ENCODE measurements at regions not wholly inside any gene's neighbourhood (a gene's known extent, or its start where the extent isn't known, plus 50 kb on each side); places are given as distances from the start of the nearest gene placed in this dataset.

DNA sequence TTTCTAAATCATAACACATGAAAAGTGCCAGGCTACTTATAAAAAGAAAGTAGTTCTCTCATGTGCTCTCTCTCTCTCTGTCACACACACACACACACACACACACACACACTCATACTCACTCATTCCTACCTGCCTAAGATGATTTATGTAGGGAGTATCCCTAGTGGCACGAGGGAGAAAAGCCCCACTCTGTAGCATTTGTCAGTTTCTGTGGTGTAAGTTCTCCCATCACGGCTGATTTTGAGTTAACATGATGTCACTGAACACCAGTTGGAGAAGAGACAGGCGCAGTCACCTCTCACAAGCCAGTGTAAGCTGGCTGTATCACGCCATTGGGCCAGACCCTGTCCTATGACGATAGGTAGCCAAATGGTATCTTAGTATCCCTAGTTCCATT is 395.4 kb downstream of the SFMBT2 start (continued):
- TF ChIP-seq, protein P1, sequence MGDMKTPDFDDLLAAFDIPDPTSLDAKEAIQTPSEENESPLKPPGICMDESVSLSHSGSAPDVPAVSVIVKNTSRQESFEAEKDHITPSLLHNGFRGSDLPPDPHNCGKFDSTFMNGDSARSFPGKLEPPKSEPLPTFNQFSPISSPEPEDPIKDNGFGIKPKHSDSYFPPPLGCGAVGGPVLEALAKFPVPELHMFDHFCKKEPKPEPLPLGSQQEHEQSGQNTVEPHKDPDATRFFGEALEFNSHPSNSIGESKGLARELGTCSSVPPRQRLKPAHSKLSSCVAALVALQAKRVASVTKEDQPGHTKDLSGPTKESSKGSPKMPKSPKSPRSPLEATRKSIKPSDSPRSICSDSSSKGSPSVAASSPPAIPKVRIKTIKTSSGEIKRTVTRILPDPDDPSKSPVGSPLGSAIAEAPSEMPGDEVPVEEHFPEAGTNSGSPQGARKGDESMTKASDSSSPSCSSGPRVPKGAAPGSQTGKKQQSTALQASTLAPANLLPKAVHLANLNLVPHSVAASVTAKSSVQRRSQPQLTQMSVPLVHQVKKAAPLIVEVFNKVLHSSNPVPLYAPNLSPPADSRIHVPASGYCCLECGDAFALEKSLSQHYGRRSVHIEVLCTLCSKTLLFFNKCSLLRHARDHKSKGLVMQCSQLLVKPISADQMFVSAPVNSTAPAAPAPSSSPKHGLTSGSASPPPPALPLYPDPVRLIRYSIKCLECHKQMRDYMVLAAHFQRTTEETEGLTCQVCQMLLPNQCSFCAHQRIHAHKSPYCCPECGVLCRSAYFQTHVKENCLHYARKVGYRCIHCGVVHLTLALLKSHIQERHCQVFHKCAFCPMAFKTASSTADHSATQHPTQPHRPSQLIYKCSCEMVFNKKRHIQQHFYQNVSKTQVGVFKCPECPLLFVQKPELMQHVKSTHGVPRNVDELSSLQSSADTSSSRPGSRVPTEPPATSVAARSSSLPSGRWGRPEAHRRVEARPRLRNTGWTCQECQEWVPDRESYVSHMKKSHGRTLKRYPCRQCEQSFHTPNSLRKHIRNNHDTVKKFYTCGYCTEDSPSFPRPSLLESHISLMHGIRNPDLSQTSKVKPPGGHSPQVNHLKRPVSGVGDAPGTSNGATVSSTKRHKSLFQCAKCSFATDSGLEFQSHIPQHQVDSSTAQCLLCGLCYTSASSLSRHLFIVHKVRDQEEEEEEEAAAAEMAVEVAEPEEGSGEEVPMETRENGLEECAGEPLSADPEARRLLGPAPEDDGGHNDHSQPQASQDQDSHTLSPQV (IDR thresholded peaks at IDR 0.05), result 0 out of 2 replicates have a peak, but pooled peaks have one; percentile 40
- TF ChIP-seq DNMT1 (IDR thresholded peaks at IDR 0.05) (no peak), CBX3 (IDR thresholded peaks at IDR 0.05; ENCODE audit: borderline replicate concordance in 1 of 2, low read length in 2 of 2) (0 out of 3 replicates have a peak, but pooled peaks of 1 of the 2 experiments have one; percentile 51), NEUROD1 (IDR thresholded peaks at IDR 0.05; ENCODE audit: borderline replicate concordance, low read depth, low read length, partially characterized antibody) (no peak), KDM1A (IDR thresholded peaks at IDR 0.05) (peak; percentile 18 to 51; a peak in 3 of 4 replicates), ATF7 (IDR thresholded peaks at IDR 0.05) (peak; percentile 79; the same call in 1 of the 2 replicates), ZNF311 (CRISPR knock-in tag; IDR thresholded peaks at IDR 0.05) (no peak), POLR2G (IDR thresholded peaks at IDR 0.05; ENCODE audit: low read depth, low read length) (no peak), ARID2 (IDR thresholded peaks at IDR 0.05) (0 out of 2 replicates have a peak, but pooled peaks have one; percentile 8), TEAD4 (IDR thresholded peaks at IDR 0.05; ENCODE audit: low read length) (0 out of 2 replicates have a peak, but pooled peaks have one; percentile 27), TEAD4 (CRISPR knock-in tag; IDR thresholded peaks at IDR 0.05; ENCODE audit: borderline replicate concordance) (no peak), SMARCA4 (IDR thresholded peaks at IDR 0.05) (peak; percentile 59; the same call in 1 of the 2 replicates), TEAD1 (CRISPR knock-in tag; IDR thresholded peaks at IDR 0.05) (peak in 1 of 2 experiments; percentile 39; a peak in 1 of 4 replicates), STAT5A (IDR thresholded peaks at IDR 0.05; ENCODE audit: borderline replicate concordance, low read length) (no peak), CSDE1 (IDR thresholded peaks at IDR 0.05) (no peak), ZSCAN32 (CRISPR knock-in tag; IDR thresholded peaks at IDR 0.05) (no peak), ZBTB1 (CRISPR knock-in tag; IDR thresholded peaks at IDR 0.05; ENCODE audit: borderline replicate concordance, low read depth) (no peak), FOSL1 (tag; conservative IDR thresholded peaks at IDR 0.05) (peak; percentile 33), SRSF1 (IDR thresholded peaks at IDR 0.05; ENCODE audit: low read depth, low read length) (no peak)
- TF ChIP-seq, protein P2, sequence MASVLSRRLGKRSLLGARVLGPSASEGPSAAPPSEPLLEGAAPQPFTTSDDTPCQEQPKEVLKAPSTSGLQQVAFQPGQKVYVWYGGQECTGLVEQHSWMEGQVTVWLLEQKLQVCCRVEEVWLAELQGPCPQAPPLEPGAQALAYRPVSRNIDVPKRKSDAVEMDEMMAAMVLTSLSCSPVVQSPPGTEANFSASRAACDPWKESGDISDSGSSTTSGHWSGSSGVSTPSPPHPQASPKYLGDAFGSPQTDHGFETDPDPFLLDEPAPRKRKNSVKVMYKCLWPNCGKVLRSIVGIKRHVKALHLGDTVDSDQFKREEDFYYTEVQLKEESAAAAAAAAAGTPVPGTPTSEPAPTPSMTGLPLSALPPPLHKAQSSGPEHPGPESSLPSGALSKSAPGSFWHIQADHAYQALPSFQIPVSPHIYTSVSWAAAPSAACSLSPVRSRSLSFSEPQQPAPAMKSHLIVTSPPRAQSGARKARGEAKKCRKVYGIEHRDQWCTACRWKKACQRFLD (CRISPR knock-in tag; IDR thresholded peaks at IDR 0.05), result no peak
- TF ChIP-seq, protein P3, sequence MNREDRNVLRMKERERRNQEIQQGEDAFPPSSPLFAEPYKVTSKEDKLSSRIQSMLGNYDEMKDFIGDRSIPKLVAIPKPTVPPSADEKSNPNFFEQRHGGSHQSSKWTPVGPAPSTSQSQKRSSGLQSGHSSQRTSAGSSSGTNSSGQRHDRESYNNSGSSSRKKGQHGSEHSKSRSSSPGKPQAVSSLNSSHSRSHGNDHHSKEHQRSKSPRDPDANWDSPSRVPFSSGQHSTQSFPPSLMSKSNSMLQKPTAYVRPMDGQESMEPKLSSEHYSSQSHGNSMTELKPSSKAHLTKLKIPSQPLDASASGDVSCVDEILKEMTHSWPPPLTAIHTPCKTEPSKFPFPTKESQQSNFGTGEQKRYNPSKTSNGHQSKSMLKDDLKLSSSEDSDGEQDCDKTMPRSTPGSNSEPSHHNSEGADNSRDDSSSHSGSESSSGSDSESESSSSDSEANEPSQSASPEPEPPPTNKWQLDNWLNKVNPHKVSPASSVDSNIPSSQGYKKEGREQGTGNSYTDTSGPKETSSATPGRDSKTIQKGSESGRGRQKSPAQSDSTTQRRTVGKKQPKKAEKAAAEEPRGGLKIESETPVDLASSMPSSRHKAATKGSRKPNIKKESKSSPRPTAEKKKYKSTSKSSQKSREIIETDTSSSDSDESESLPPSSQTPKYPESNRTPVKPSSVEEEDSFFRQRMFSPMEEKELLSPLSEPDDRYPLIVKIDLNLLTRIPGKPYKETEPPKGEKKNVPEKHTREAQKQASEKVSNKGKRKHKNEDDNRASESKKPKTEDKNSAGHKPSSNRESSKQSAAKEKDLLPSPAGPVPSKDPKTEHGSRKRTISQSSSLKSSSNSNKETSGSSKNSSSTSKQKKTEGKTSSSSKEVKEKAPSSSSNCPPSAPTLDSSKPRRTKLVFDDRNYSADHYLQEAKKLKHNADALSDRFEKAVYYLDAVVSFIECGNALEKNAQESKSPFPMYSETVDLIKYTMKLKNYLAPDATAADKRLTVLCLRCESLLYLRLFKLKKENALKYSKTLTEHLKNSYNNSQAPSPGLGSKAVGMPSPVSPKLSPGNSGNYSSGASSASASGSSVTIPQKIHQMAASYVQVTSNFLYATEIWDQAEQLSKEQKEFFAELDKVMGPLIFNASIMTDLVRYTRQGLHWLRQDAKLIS (CRISPR knock-in tag; IDR thresholded peaks at IDR 0.05), result no peak
